ENCODE measurements at regions not wholly inside any gene's neighbourhood (a gene's known extent, or its start where the extent isn't known, plus 50 kb on each side); places are given as distances from the start of the nearest gene placed in this dataset.

- TF ChIP-seq TAF1 (IDR thresholded peaks at IDR 0.05; ENCODE audit: low read depth, low read length) = no peak
Observed at GRCh38 chr12:111107392-111108178, 187.2 kb upstream of the MYL2 start (continued).
